Lower leg skin (tissue), 3 donors: ENCODE measurements at regions not wholly inside any gene's neighbourhood (a gene's known extent, or its start where the extent isn't known, plus 50 kb on each side); places are given as distances from the start of the nearest gene placed in this dataset.

Experiments used
- CTCF ChIP-seq, 3 donors: fragments of 450-650 bp; IDR thresholded peaks; one replicate each; pipeline ENCODE4 v1.5.1; 2016; ENCODE audit warnings: antibody characterized with exemption in 3 of 3, mild to moderate bottlenecking in 3 of 3, moderate library complexity in 2 of 3
- POLR2A ChIP-seq, 2 donors: fragments of 450-650 bp; IDR thresholded peaks; one replicate each; pipeline ENCODE4 v1.6.1; 2016 to 2017; ENCODE audit warnings: antibody characterized with exemption in 2 of 2, mild to moderate bottlenecking in 1 of 2, moderate library complexity in 1 of 2

GRCh38 chr2:15830937-15831549, 109.3 kb upstream of the MYCN start:
- no peak for TF ChIP-seq CTCF (IDR thresholded peaks at IDR 0.05)
- TF ChIP-seq POLR2A (IDR thresholded peaks at IDR 0.05), result no peak
